SW 1271 (cell line): ENCODE measurements at regions not wholly inside any gene's neighbourhood (a gene's known extent, or its start where the extent isn't known, plus 50 kb on each side); places are given as distances from the start of the nearest gene placed in this dataset.
"Not testable (repeated sequence)": the region's sequence is repeated elsewhere in the genome, so short reads cannot be mapped to it uniquely, and the experiment has no call there.

Experiments used
- DNase-seq, 2 experiments: peaks; one replicate each; lab custom pipeline; 2025; lab: John Stamatoyannopoulos, UW

GRCh38 chr4:189771696-189772361, 168.8 kb upstream of the FRG1 start:
- DNase-seq = no peak

GRCh38 chr4:189773909-189774308, 166.8 kb upstream of the FRG1 start:
- DNase-seq = no peak

- no peak for DNase-seq
Measured at GRCh38 chr4:189779281-189779980, 161.2 kb upstream of the FRG1 start.

- no peak for DNase-seq
Measured at GRCh38 chr4:189780391-189780790, 160.3 kb upstream of the FRG1 start.

GRCh38 chr4:189784651-189785050, 156.0 kb upstream of the FRG1 start:
- DNase-seq = no peak

GRCh38 chr4:189785257-189785656, 155.4 kb upstream of the FRG1 start:
- no peak for DNase-seq

GRCh38 chr4:189786447-189786846, 154.2 kb upstream of the FRG1 start:
- no peak for DNase-seq

GRCh38 chr4:189787216-189788031, 153.2 kb upstream of the FRG1 start:
- DNase-seq = no peak

GRCh38 chr4:189792924-189793618, 147.6 kb upstream of the FRG1 start:
- peak; percentile 1 to 10 for DNase-seq

GRCh38 chr4:189800545-189801088, 140.1 kb upstream of the FRG1 start:
- no peak for DNase-seq

- DNase-seq = no peak
Measured at GRCh38 chr4:189802884-189803283, 137.8 kb upstream of the FRG1 start.

GRCh38 chr4:189804894-189805293, 135.8 kb upstream of the FRG1 start:
- DNase-seq = no peak

GRCh38 chr4:189806506-189806905, 134.2 kb upstream of the FRG1 start:
- no peak for DNase-seq

- no peak for DNase-seq
Measured at GRCh38 chr4:189807031-189807430, 133.6 kb upstream of the FRG1 start.

- no peak for DNase-seq
Measured at GRCh38 chr4:189809241-189809735, 131.4 kb upstream of the FRG1 start.

GRCh38 chr4:189809839-189810238, 130.8 kb upstream of the FRG1 start:
- DNase-seq = no peak

- DNase-seq = not testable (repeated sequence)
Measured at GRCh38 chr4:189810318-189811181, 130.1 kb upstream of the FRG1 start.

- no peak for DNase-seq
Measured at GRCh38 chr4:189815404-189816192, 125.1 kb upstream of the FRG1 start.

- DNase-seq = no peak
Measured at GRCh38 chr4:189822326-189822725, 118.3 kb upstream of the FRG1 start.

GRCh38 chr4:189823591-189823990, 117.1 kb upstream of the FRG1 start:
- DNase-seq = no peak
